ENCODE measurements at regions not wholly inside any gene's neighbourhood (a gene's known extent, or its start where the extent isn't known, plus 50 kb on each side); places are given as distances from the start of the nearest gene placed in this dataset.
"Not testable (repeated sequence)": the region's sequence is repeated elsewhere in the genome, so short reads cannot be mapped to it uniquely, and the experiment has no call there.

GRCh38 chr3:4158329-4158728 lies 144.8 kb upstream of the SETMAR start:
- DNase-seq: no peak

DNA sequence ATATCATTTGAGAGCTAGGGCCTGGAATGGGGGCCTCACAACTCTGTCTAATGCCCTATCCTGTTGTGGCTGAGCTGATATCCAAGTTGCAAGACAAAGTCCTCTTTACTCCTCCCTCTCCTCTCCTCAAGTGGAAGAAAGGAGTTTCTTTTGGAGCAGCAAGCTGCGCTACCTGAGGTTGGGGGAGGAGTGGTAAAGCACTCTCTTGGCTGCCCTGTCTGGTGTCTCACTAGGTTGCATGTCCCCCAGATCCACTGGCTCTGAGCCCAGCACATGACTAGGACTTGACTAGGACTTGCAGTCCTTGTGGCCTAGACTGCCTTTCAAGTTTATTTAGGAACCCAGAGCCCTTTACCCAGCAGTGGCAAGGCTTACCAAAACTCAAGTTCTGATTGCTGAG lies 141.1 kb upstream of the SETMAR start:
- no peak for DNase-seq

- no peak for DNase-seq
Measured at GRCh38 chr3:4163011-4163410, 140.2 kb upstream of the SETMAR start.

DNA sequence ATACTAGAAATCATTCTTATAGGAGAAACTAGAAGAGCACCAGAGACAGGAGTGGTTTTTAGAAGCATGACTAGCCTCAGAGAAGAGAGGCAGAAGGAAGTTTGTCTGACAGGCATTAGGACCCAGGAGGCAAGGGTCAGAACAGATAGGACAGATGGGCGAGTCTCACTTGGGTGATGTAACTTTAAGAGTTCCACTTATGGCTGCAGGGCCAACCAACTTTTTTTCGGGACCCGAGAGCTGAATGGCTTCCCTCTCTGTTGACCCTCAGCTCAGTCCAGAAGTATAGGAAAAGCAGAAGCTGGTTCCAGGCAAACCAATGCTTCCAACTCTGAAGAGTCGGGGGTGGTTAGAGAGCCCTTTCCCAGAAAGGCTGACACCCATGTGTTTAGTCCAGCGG lies 136.6 kb upstream of the SETMAR start:
- DNase-seq: no peak

- not testable (repeated sequence) for DNase-seq
Measured at GRCh38 chr3:4167230-4167629, 135.9 kb upstream of the SETMAR start.

DNA sequence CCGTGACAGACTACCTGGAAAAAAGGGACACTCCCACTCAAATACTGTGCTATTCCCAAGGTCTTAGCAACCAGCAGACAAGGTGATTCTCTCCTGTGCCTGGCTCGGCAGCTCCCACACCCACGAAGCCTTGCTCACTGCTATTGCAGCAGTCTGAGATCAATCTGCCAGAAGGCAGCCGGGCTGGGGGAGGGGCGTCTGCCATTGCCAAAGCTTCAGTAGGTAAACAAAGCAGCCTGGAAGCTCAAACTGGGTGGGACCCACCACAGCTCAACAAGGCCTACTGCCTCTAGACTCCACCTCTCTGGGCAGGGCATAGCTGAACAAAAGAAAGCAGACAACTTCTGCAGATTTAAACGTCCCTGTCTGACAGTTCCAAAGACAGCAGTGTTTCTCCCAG lies 128.4 kb upstream of the SETMAR start:
- no peak for DNase-seq

DNA sequence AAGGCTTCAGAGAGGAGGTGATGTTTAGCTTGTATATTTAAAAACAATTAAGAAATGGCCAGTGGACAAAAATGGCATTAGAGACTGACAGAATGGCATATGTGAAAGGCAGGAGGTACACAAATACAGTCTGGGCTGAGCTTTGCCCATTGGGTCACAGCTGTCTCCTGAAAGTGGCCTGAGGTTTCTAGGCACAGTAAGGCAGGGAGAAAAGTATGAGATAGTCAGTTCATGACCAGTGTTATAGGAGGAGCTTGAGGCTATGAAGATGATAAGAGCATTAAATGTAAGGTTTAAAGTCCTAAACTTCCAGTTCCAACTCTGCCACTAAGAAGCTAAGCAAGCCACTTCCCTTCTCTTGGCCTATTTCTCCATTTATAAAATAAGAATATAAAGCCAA lies 111.2 kb upstream of the SETMAR start:
- no peak for DNase-seq

DNA sequence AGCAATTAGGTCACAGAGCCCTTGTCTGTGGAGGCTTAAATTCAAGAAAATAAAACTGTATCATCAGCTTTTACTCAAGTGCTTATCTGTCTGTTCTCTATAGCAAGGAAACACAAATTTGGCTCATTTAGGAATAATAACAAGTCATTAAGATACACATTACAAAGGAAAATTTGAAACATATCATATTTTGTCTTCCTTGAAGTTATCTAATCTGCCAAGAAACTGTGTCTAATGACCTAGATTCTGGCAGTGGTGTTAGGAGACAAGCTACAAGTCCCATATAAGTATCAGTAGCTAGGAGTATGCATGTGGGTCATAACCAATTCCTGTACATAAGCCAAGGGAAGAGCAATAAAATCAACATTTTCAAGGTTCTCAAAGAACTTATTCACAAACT lies 108.2 kb upstream of the SETMAR start:
- no peak for DNase-seq

DNA sequence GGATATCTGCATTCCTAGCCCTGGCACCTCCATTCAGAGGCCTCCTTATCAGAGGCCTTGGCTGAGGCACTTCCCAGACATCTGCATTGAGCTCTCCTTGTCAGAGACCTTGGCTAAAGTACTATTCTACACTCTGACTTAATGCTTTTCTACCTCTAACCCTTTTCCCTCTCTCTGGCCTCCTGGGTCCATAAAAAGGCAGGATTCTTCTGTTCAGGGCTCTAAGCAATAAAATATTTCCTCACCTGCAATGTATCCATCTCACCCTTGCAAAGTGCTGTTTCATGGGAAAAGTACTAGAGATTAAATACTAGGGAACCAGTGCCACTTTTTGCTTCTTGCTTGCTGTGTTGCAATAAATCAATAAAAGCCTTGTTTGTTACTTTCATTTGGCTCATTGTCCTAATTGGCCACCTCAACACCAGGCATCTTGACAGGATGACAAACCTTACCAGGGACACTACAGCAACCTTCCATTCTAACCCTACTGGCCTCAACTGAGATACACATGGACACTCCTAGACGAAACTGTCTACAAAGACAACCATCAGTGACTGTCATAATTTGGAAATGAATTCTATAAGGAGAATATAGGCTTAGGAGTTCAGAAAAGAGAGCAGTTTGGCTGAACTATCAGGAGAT lies 106.5 kb upstream of the SETMAR start:
- no peak for DNase-seq

- no peak for DNase-seq
Measured at GRCh38 chr3:4197670-4198069, 105.5 kb upstream of the SETMAR start.

GRCh38 chr3:4198491-4198890 lies 104.7 kb upstream of the SETMAR start:
- DNase-seq: no peak

- DNase-seq: not testable (repeated sequence)
Measured at GRCh38 chr3:4204776-4205175, 98.4 kb upstream of the SETMAR start.

GRCh38 chr3:4207672-4208071 lies 95.5 kb upstream of the SETMAR start:
- no peak for DNase-seq

GRCh38 chr3:4208556-4208955 lies 94.6 kb upstream of the SETMAR start:
- no peak for DNase-seq

GRCh38 chr3:4211610-4212009 lies 91.6 kb upstream of the SETMAR start:
- DNase-seq: no peak

DNA sequence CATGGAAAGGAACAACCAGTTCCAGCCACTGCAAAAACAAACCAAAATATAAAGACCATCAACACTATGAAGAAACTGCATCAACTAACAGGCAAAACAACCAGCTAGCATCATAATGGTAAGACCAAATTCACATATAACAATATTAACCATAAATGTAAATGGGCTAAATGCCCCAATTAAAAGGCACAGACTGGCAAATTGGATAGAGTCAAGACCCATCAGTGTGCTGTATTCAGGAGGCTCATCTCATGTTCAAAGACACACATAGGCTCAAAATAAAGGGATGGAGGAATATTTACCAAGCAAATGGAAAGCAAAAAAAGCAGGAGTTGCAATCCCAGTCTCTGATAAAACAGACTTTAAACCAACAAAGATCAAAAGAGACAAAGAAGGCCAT lies 89.7 kb upstream of the SETMAR start:
- not testable (repeated sequence) for DNase-seq

DNA sequence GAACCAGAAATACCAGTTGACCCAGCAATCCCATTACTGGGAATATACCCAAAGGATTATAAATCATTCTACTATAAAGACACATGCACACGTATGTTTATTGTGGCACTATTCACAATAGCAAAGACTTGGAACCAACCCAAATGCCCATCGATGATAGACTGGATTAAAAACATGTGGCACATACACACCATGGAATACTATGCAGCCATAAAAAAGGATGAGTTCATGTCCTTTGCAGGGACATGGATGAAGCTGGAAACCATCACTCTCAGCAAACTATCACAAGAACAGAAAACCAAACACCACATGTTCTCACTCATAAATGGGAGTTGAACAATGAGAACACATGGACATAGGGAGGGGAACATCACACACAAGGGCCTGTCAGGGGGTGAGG lies 86.2 kb upstream of the SETMAR start:
- not testable (repeated sequence) for DNase-seq

DNA sequence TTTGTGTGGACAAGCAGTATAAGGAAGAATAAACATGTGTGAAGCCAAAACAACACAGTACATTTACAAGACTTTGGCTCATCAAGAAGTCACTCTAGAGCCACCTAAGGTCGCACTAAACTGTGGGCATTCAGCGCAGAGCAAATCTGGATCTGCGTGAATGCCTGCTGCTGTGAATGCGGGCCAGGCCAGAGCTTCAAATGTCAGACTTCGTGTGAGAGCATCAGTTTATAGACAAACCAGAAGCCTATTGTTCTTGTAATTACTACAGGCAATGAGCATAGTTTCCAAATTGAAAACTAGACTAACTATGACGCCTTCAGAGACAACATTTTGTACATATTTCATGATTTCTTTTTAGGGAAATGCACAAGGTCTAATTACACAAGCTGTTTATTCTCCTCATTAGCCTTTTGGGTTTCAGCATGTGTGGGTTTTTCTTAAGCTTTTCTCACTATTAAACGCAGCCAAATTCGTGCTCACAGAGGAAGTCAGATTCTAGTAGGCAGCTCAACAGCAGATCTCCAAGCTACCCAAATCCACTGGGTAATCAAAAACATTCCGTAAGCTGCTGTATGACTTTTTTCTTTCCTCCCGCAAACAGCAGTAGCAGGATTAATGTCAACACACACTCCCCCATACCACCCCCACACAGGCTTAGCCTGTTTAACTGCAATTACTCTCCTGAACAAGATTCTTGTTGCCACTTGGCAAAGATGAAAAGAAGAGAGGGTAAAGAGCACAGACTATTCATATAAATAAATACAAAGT lies 84.5 kb upstream of the SETMAR start:
- DNase-seq: no peak

DNA sequence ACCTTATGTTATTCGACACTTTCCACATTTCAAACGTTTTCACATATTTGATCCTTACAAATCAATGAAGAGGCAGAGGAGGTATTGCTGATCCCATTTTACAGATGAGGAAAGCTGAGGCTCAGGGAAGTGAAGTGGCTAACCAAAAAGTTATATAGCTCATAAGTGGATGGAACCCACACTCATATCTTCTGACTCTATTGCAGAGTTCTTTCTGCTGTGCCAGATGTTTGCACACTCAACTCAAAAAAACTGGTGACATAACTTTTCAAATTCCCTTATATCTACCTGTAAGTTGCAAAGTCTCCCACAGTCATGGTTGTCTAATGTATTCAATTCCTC lies 84.0 kb upstream of the SETMAR start:
- DNase-seq: no peak

DNA sequence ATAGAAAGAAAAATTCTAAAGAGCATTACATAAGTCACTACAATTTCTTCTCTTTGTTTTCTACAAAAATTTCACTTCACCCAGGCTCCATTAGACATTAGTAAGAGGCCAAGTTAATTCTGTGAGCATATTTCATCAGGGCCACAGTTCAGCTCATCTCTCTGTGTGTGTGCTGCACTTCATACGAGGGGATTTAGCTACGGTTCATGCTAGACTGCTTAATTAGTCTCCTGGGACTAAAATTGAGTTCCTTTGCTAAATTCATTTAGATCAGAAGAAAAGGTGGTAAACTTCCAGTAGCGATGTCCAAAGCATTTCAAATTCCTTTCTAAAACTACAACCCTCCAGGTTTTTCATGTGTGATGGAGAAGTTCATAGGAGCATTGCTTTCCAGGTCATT lies 83.1 kb upstream of the SETMAR start:
- no peak for DNase-seq

DNA sequence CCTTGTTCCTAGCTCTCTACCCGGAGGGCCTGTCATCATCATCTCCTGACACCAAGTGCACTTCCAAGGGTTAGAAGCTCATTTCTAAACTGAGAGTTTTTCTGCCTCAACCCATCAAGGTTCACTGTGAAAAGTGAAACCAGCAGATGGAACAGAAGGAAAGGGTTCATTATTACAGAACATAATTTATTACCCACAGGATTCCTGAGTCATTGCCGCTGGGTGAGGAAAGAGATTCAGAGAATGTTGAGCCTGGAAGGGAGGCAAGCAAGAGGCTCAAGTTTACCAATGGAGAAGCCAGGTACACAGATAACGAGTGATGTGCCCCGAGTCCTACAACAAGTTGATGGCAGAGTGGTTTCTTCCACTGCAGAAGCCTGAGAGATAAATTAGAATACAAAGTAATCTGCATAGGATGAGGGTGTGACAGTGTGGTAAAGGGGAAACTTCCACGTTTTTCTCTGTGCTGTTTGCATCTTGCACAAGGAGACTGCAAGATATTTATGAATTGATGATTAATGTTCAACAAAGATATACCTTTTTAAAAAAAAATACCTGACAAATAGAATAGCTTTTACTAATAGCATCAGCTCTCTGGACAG lies 80.5 kb upstream of the SETMAR start:
- DNase-seq: no peak

GRCh38 chr3:4223777-4224176 lies 79.4 kb upstream of the SETMAR start:
- DNase-seq: no peak

GRCh38 chr3:4224331-4224730 lies 78.8 kb upstream of the SETMAR start:
- no peak for DNase-seq

DNA sequence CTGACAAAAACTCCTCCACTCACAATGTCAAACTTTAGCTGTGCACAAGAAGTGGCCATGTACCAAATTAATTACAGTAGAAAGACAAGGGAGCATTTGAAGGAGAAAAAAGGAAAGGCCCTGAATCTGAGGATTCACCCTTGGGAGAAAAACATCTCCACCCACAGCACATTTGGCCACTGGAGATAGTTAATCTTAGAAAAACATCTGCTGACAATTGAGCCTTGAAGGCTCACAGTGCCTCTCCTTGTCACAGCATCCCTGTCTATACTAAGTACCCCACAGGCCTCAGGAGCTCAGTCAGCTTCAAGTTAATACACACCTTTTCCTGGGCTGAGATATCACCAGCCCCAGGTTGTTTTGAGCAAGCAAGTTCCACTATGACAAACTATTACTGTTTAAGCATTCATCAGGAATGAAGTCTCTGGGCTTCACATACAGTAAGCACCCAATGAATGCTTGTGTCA lies 78.1 kb upstream of the SETMAR start:
- DNase-seq: no peak

Data from NCI-H1048 (cell line).